ENCODE measurements at regions not wholly inside any gene's neighbourhood (a gene's known extent, or its start where the extent isn't known, plus 50 kb on each side); places are given as distances from the start of the nearest gene placed in this dataset.
"Not testable (repeated sequence)": the region's sequence is repeated elsewhere in the genome, so short reads cannot be mapped to it uniquely, and the experiment has no call there.

DNA sequence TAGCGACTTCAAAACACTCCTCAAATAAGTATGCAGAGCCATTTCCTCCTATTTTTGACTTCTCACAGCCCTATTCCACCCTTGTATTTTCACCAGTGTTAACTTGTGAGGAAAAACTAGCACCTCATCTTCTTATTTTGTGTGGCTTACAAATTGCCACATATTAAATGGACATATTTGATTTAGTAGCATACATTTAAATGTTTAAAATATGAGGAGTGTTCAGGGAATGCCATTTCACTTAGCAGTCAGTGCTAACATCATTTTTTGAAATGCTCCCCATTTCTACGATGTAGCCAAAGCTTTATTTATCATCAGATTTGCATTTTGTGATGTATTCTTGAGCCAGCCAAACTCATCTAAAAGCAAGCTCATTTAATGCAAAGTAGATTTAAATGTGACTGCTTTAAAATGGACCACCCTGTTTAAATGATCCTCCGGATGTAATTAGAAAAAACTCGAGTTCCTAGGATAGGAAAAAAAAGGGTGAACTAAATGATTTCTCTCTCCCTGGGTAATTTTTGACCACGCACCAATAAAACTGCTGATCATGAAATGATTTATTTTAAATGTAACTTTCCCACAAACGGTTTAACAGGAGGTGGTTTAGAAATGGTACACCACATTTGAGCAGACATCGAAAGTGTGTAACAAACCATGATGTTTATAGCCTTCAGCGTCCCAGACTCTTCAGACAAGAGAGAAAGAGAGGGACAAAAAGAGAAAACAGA lies 172.6 kb downstream of the CD83 start:
- TF ChIP-seq POLR2AphosphoS5 (IDR thresholded peaks at IDR 0.05; ENCODE audit: insufficient read depth in 1 of 2, low read depth in 1 of 2): no peak
- TF ChIP-seq, protein P1, sequence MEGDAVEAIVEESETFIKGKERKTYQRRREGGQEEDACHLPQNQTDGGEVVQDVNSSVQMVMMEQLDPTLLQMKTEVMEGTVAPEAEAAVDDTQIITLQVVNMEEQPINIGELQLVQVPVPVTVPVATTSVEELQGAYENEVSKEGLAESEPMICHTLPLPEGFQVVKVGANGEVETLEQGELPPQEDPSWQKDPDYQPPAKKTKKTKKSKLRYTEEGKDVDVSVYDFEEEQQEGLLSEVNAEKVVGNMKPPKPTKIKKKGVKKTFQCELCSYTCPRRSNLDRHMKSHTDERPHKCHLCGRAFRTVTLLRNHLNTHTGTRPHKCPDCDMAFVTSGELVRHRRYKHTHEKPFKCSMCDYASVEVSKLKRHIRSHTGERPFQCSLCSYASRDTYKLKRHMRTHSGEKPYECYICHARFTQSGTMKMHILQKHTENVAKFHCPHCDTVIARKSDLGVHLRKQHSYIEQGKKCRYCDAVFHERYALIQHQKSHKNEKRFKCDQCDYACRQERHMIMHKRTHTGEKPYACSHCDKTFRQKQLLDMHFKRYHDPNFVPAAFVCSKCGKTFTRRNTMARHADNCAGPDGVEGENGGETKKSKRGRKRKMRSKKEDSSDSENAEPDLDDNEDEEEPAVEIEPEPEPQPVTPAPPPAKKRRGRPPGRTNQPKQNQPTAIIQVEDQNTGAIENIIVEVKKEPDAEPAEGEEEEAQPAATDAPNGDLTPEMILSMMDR (IDR thresholded peaks at IDR 0.05): no peak
- TF ChIP-seq POLR2A (IDR thresholded peaks at IDR 0.05): no peak
- intact Hi-C loops (cut with DNase I): no loop called here
- no peak overlapping the region for H3K27ac ChIP-seq
- H3K9me3 ChIP-seq: no peaks in the 10 kb centered on the region
- no peaks in the 10 kb centered on the region for H3K36me3 ChIP-seq
- H3K27me3 ChIP-seq: no peaks in the 10 kb centered on the region
- DNase-seq (ENCODE audit: extremely low spot score in 2 of 2): no peak
- no peaks in the 10 kb centered on the region for H3K4me1 ChIP-seq
- H3K4me3 ChIP-seq: no peak overlapping the region

DNA sequence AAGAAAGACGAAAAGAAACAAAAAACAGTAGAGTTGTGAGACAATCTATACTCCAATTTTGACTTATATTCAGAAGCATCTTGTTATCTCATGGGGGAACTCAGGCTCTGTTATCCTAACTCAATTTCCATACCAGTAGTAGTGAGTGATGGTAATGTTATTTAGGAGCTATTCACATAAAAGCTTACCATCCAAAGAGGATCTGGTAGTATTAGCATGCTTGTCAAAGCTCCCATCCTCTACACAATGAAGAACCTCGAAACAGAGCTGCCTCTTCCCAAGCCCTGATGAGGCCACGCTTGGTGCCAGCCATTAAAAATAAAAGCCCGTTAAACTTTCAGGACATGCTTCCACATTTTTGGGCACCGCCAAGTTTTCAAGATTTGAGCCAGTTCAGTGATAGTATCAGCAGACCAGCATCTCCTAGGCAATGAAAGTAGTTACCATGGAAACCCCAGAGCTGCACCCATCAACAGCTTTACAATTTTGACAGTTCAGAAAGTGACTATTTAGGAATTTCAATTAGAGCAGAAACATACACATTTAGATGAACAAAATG lies 173.3 kb downstream of the CD83 start:
- TF ChIP-seq, protein P1 (IDR thresholded peaks at IDR 0.05): no peak
- TF ChIP-seq POLR2A (IDR thresholded peaks at IDR 0.05) (no peak), POLR2AphosphoS5 (IDR thresholded peaks at IDR 0.05; ENCODE audit: insufficient read depth in 1 of 2, low read depth in 1 of 2) (no peak)
- intact Hi-C loops (cut with DNase I): no loop called here
- Histone ChIP-seq H3K27ac (no peak overlapping the region), H3K4me3 (no peak overlapping the region), H3K9me3 (no peaks in the 10 kb centered on the region), H3K4me1 (no peaks in the 10 kb centered on the region), H3K27me3 (no peaks in the 10 kb centered on the region), H3K36me3 (no peaks in the 10 kb centered on the region)
- DNase-seq (ENCODE audit: extremely low spot score in 2 of 2): no peak

DNA sequence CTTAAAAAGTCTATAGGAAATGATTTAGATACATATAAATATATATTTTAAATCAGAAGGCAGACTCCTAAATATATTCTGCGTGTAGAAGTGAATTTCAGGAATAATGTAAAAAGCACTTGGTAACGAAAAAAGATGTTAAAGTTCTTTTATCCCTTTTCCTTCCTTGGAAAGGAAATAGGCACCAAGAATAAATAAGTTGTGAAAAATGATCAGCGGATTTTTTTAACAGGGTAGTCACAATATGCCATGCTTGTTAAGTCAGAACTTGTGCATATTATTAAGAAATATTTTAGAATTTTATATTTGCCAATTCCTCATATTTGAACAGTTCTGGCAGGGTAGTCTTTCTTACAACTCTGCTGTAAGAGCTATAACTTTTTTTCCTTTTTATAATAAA lies 173.8 kb downstream of the CD83 start:
- no peak overlapping the region for H3K4me3 ChIP-seq
- H3K9me3 ChIP-seq: no peaks in the 10 kb centered on the region
- intact Hi-C loops (cut with DNase I): no loop called here
- DNase-seq (ENCODE audit: extremely low spot score in 2 of 2): no peak
- TF ChIP-seq POLR2AphosphoS5 (IDR thresholded peaks at IDR 0.05; ENCODE audit: insufficient read depth in 1 of 2, low read depth in 1 of 2) (no peak), POLR2A (IDR thresholded peaks at IDR 0.05) (no peak)
- TF ChIP-seq, protein P1 (IDR thresholded peaks at IDR 0.05): no peak
- H3K4me1 ChIP-seq: no peaks in the 10 kb centered on the region
- no peak overlapping the region for H3K27ac ChIP-seq
- no peaks in the 10 kb centered on the region for H3K36me3 ChIP-seq
- H3K27me3 ChIP-seq: no peaks in the 10 kb centered on the region

DNA sequence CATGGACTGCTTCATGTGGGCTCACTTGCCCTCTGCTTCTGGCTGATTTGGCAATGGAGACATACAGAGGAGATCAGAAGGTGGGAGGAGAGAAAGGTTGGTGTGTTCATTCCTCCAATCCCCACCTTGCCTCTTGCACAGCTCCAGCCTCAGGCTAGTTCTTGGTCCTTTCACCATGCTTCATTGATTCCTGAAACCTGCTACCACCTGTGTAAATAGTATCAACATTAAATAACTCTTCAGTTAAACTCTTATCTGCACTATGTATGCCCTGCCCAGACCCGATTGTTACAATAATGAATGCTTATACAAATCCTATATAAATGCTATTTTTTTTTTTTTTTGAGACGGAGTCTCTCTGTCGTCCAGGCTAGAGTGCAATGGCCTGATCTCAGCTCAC lies 174.5 kb downstream of the CD83 start:
- intact Hi-C loops (cut with DNase I): no loop called here
- H3K27me3 ChIP-seq: no peaks in the 10 kb centered on the region
- H3K4me1 ChIP-seq: no peaks in the 10 kb centered on the region
- H3K36me3 ChIP-seq: no peaks in the 10 kb centered on the region
- H3K4me3 ChIP-seq: no peak overlapping the region
- no peak for DNase-seq (ENCODE audit: extremely low spot score in 2 of 2)
- no peak for TF ChIP-seq POLR2AphosphoS5 (IDR thresholded peaks at IDR 0.05; ENCODE audit: insufficient read depth in 1 of 2, low read depth in 1 of 2)
- TF ChIP-seq POLR2A (IDR thresholded peaks at IDR 0.05): no peak
- TF ChIP-seq, protein P1 (IDR thresholded peaks at IDR 0.05): no peak
- no peaks in the 10 kb centered on the region for H3K9me3 ChIP-seq
- H3K27ac ChIP-seq: no peak overlapping the region

DNA sequence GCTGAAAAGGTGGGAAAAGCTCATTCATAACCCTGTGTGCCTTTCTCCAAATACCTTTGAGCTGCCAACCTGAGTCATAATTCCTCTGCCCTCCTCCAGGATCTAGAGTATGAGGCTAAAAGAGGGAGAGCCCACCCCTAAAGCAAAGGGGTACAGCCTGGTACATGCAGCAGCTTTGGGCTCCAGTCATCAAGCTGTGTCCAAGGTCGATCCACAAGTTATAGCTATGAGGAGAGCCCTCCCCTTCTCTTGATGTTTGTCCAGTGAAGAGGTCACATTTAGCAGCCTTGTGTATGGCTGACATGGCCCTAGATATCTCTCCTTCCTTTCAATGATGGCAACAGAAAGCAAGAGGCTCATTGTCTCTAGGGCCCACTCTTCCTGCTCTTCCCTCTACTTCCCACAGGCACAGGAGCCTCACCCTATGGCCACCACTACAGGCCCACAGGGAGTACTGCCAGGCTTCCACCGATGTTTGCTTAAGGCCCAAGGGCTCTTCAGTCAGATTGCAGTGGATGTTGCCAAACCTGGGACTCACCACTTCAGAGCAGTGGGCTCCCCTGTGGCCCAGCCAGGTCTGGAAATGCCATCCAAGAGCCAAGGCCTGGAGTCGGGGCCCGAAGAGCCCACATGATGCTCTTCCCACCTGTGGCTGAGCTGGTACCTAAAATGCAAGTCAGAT lies 176.8 kb downstream of the CD83 start:
- Histone ChIP-seq H3K4me3 (no peak overlapping the region), H3K9me3 (no peaks in the 10 kb centered on the region), H3K36me3 (no peaks in the 10 kb centered on the region), H3K4me1 (no peaks in the 10 kb centered on the region), H3K27me3 (no peaks in the 10 kb centered on the region), H3K27ac (no peak overlapping the region)
- DNase-seq (ENCODE audit: extremely low spot score in 2 of 2): no peak
- intact Hi-C loops (cut with DNase I): no loop called here
- TF ChIP-seq POLR2AphosphoS5 (IDR thresholded peaks at IDR 0.05; ENCODE audit: insufficient read depth in 1 of 2, low read depth in 1 of 2): no peak
- TF ChIP-seq, protein P1 (IDR thresholded peaks at IDR 0.05): no peak
- TF ChIP-seq POLR2A (IDR thresholded peaks at IDR 0.05): no peak

DNA sequence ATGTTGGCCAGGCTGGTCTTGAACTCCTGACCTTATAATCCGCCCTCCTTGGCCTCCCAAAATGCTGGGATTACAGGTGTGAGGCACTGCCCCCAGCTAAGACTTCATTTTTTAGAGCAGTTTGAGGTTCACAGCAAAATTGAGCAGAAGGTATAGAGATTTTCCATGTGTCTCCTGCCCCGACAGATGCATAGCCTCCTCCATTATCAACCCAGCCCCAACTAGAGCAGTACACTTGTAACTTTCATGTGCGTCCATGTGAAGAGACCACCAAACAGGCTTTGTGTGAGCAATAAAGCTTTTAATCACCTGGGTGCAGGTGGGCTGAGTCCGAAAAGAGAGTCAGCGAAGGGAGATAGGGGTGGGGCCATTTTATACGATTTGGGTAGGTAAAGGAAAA lies 179.1 kb downstream of the CD83 start:
- H3K27ac ChIP-seq; H3K9me3 ChIP-seq; H3K4me3 ChIP-seq; H3K27me3 ChIP-seq; H3K4me1 ChIP-seq; intact Hi-C loops (cut with DNase I); DNase-seq (ENCODE audit: extremely low spot score in 2 of 2); H3K36me3 ChIP-seq: not testable (repeated sequence)

DNA sequence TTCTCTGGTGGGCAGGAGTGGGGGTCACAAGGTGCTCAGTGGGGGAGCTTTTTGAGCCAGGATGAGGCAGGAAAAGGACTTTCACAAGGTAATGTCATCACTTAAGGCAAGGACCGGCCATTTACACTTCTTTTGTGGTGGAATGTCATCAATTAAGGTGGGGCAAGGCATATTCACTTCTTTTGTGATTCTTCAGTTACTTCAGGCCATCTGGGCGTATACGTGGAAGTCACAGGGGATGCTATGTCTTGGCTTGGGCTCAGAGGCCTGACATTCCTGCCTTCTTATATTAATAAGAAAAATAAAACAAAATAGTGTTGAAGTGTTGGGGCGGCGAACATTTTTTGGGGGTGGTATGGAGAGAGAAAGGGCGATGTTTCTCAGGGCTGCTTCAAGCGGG lies 179.5 kb downstream of the CD83 start:
- intact Hi-C loops (cut with DNase I); H3K36me3 ChIP-seq; H3K4me3 ChIP-seq; H3K9me3 ChIP-seq; H3K4me1 ChIP-seq; H3K27me3 ChIP-seq; DNase-seq (ENCODE audit: extremely low spot score in 2 of 2); H3K27ac ChIP-seq: not testable (repeated sequence)
